H9 (cell line): ENCODE measurements at regions not wholly inside any gene's neighbourhood (a gene's known extent, or its start where the extent isn't known, plus 50 kb on each side); places are given as distances from the start of the nearest gene placed in this dataset.

ENCODE experiments used
- DNase-seq: peaks from one replicate; pipeline ENCODE4 v3.0.0-alpha.2; 2017
- H2AFZ ChIP-seq: one replicate; pipeline ENCODE4 v1.6.1; 2013; ENCODE audit warnings: mild to moderate bottlenecking, low read length, control low read depth, moderate library complexity
- H2AK5ac ChIP-seq: 2 replicates; pipeline ENCODE4 v1.6.1; 2013; ENCODE audit warnings: low read length, control low read depth, mixed read lengths; ENCODE audit not compliant: insufficient read length
- H2BK120ac ChIP-seq: one replicate; pipeline ENCODE4 v1.6.1; 2013; ENCODE audit warnings: low read depth, mild to moderate bottlenecking, low read length, control low read depth, inconsistent platforms; ENCODE audit not compliant: poor library complexity, severe bottlenecking
- H2BK12ac ChIP-seq: 2 replicates; pipeline ENCODE4 v1.6.1; 2013; ENCODE audit warnings: low read length, control low read depth, mixed read lengths, low read depth; ENCODE audit not compliant: insufficient read length
- H2BK15ac ChIP-seq: 2 replicates; pipeline ENCODE4 v1.6.1; 2013; ENCODE audit warnings: low read depth, low read length, control low read depth
- H2BK20ac ChIP-seq: one replicate; pipeline ENCODE4 v1.6.1; 2013; ENCODE audit warnings: low read depth, mild to moderate bottlenecking, low read length, control low read depth, inconsistent platforms; ENCODE audit not compliant: poor library complexity, severe bottlenecking
- H2BK5ac ChIP-seq: 2 replicates; pipeline ENCODE4 v1.6.1; 2013; ENCODE audit warnings: low read length, control low read depth, mixed read lengths; ENCODE audit not compliant: insufficient read length
- H3K14ac ChIP-seq: 2 replicates; pipeline ENCODE4 v1.6.1; 2013; ENCODE audit warnings: low read length, control low read depth; ENCODE audit not compliant: insufficient read depth
- H3K18ac ChIP-seq: 2 replicates; pipeline ENCODE4 v1.6.1; 2013; ENCODE audit warnings: low read depth, mild to moderate bottlenecking, mixed read lengths, low read length, control low read depth; ENCODE audit not compliant: insufficient read length
- H3K23ac ChIP-seq: 2 replicates; pipeline ENCODE4 v1.6.1; 2013; ENCODE audit warnings: low read length, control low read depth, mixed read lengths, low read depth; ENCODE audit not compliant: insufficient read length
- H3K23me2 ChIP-seq: 2 replicates; pipeline ENCODE4 v1.6.1; 2013; ENCODE audit warnings: low read depth, mild to moderate bottlenecking, mixed read lengths, low read length, control low read depth; ENCODE audit not compliant: insufficient read length, poor library complexity, severe bottlenecking
- H3K27ac ChIP-seq: 2 replicates; pipeline ENCODE4 v1.5.1; 2013; ENCODE audit warnings: low read length, control low read depth, mixed read lengths, low read depth; ENCODE audit not compliant: insufficient read length
- H3K27me3 ChIP-seq: 2 replicates; pipeline ENCODE4 v1.6.1; 2013; ENCODE audit warnings: low read length, control low read depth, inconsistent platforms; ENCODE audit not compliant: insufficient read depth
- H3K4ac ChIP-seq: 2 replicates; pipeline ENCODE4 v1.6.1; 2013; ENCODE audit warnings: low read depth, mild to moderate bottlenecking, control low read depth, inconsistent platforms, low read length, moderate library complexity
- H3K4me1 ChIP-seq: 2 replicates; pipeline ENCODE4 v1.6.1; 2013; ENCODE audit warnings: low read length, control low read depth, inconsistent platforms; ENCODE audit not compliant: insufficient read depth
- H3K4me2 ChIP-seq: 2 replicates; pipeline ENCODE4 v1.6.1; 2013; ENCODE audit warnings: low read length, control low read depth, mixed read lengths; ENCODE audit not compliant: insufficient read length, insufficient read depth
- H3K56ac ChIP-seq: 2 replicates; pipeline ENCODE4 v1.6.1; 2013; ENCODE audit warnings: low read depth, mild to moderate bottlenecking, mixed read lengths, low read length, control low read depth; ENCODE audit not compliant: insufficient read length
- H3K79me1 ChIP-seq: 2 replicates; pipeline ENCODE4 v1.6.1; 2013; ENCODE audit warnings: low read depth, mild to moderate bottlenecking, moderate library complexity, low read length, control low read depth, inconsistent platforms; ENCODE audit not compliant: insufficient read depth, poor library complexity, severe bottlenecking
- H3K79me2 ChIP-seq: 2 replicates; pipeline ENCODE4 v1.6.1; 2013; ENCODE audit warnings: low read length, control low read depth, inconsistent platforms; ENCODE audit not compliant: insufficient read depth
- H3K9ac ChIP-seq: 2 replicates; pipeline ENCODE4 v1.6.1; 2013; ENCODE audit warnings: low read length, control low read depth, mixed read lengths; ENCODE audit not compliant: insufficient read length; ENCODE audit errors: extremely low read depth
- H3K9me3 ChIP-seq: one replicate; pipeline ENCODE4 v1.6.1; 2013; ENCODE audit warnings: low read depth, low read length, inconsistent platforms; ENCODE audit not compliant: control insufficient read depth
- H3T11ph ChIP-seq: one replicate; pipeline ENCODE4 v1.6.1; 2013; ENCODE audit warnings: mild to moderate bottlenecking, low read length, control low read depth, inconsistent platforms
- H4K20me1 ChIP-seq: one replicate; pipeline ENCODE4 v1.6.1; 2013; ENCODE audit not compliant: control insufficient read depth, insufficient read length, insufficient read depth
- H4K5ac ChIP-seq: 2 replicates; pipeline ENCODE4 v1.6.1; 2013; ENCODE audit warnings: low read depth, mild to moderate bottlenecking, mixed read lengths, low read length, control low read depth; ENCODE audit not compliant: insufficient read length
- H4K8ac ChIP-seq: replicated peaks from 2 replicates; pipeline ENCODE4 v1.6.1; 2013; ENCODE audit warnings: low read length, control low read depth, mixed read lengths, low read depth; ENCODE audit not compliant: insufficient read length
- H4K91ac ChIP-seq: 2 replicates; pipeline ENCODE4 v1.6.1; 2013; ENCODE audit warnings: low read depth, mild to moderate bottlenecking, moderate library complexity, mixed read lengths, low read length, control low read depth; ENCODE audit not compliant: insufficient read length
- H3K27ac Mint-ChIP-seq, 3 experiments: 2 replicates in 2 of 3; 3 replicates in 1 of 3; pipeline ENCODE4 v1.8.0; 2020 to 2021; ENCODE audit warnings: mixed read lengths in 3 of 3, mild to moderate bottlenecking in 1 of 3, moderate library complexity in 1 of 3
- H3K27me3 Mint-ChIP-seq: 2 replicates; pipeline ENCODE4 v1.8.0; 2021; ENCODE audit warnings: low read depth, mild to moderate bottlenecking, moderate library complexity, mixed read lengths
- H3K36me3 Mint-ChIP-seq, 3 experiments: 2 replicates in 2 of 3; 3 replicates in 1 of 3; pipeline ENCODE4 v1.8.0; 2020 to 2021; ENCODE audit warnings: low read depth in 3 of 3, mixed read lengths in 3 of 3; ENCODE audit not compliant: insufficient read depth in 1 of 3
- H3K4me1 Mint-ChIP-seq, 2 experiments: 2 replicates each; pipeline ENCODE4 v1.8.0; 2020; ENCODE audit warnings: mixed read lengths in 2 of 2
- H3K4me3 Mint-ChIP-seq, 2 experiments: 2 replicates in 1 of 2; 3 replicates in 1 of 2; pipeline ENCODE4 v1.8.0; 2020 to 2021; ENCODE audit warnings: mild to moderate bottlenecking in 2 of 2, mixed read lengths in 2 of 2, moderate library complexity in 1 of 2
- H3K9me3 Mint-ChIP-seq, 2 experiments: 2 replicates in 1 of 2; 3 replicates in 1 of 2; pipeline ENCODE4 v1.8.0; 2020; ENCODE audit warnings: mild to moderate bottlenecking in 2 of 2, mixed read lengths in 2 of 2, moderate library complexity in 1 of 2
- CTCF ChIP-seq: fragments of 200-600 bp; sonication (generic); conservative IDR thresholded peaks from 3 replicates; pipeline ENCODE4 v1.8.0; 2021; ENCODE audit warnings: antibody characterized with exemption, mild to moderate bottlenecking

- Histone ChIP-seq H3K4ac (no peak overlapping the region), H2BK20ac (no peak overlapping the region), H4K20me1 (no peaks in the 10 kb centered on the region), H3K79me1 (no peaks in the 10 kb centered on the region), H4K5ac (no peak overlapping the region), H3K27ac (no peak overlapping the region), H3K4me2 (no peak overlapping the region), H3K27me3 (no peaks in the 10 kb centered on the region), H3K9ac (no peak overlapping the region), H3K14ac (no peak overlapping the region), H3K23ac (no peak overlapping the region), H2BK5ac (no peak overlapping the region), H2BK12ac (no peak overlapping the region), H2AK5ac (no peak overlapping the region), H3K4me1 (no peaks in the 10 kb centered on the region; the same call in 1 of the 2 replicates), H4K8ac (no peak overlapping the region), H2BK15ac (no peak overlapping the region), H3K79me2 (no peaks in the 10 kb centered on the region), H4K91ac (no peak overlapping the region), H3T11ph (no peak overlapping the region), H3K18ac (no peak overlapping the region), H3K56ac (no peak overlapping the region), H2BK120ac (no peak overlapping the region), H2AFZ (no peak overlapping the region), H3K9me3 (no peaks in the 10 kb centered on the region), H3K23me2 (no peaks in the 10 kb centered on the region)
- peaks cover 19 to 21% of the 10 kb centered on the region in 2 experiments for H3K4me1 Mint-ChIP-seq
- no peaks in the 10 kb centered on the region for H3K27me3 Mint-ChIP-seq
- TF ChIP-seq CTCF, result no peak
- H3K27ac Mint-ChIP-seq, result no peak overlapping the region
- H3K36me3 Mint-ChIP-seq, result peaks cover 0 to 4% (median 0%) of the 10 kb centered on the region in 3 experiments; a peak in 1 of 7 replicates
- no peak overlapping the region for H3K4me3 Mint-ChIP-seq
- no peak for DNase-seq
- H3K9me3 Mint-ChIP-seq, result no peaks in the 10 kb centered on the region
These were observed 261.3 kb downstream of the COX7C start for GRCh38 chr5:86879086-86879485.
